Smooth muscle cell of the brain vasculature (primary cell): ENCODE measurements at regions not wholly inside any gene's neighbourhood (a gene's known extent, or its start where the extent isn't known, plus 50 kb on each side); places are given as distances from the start of the nearest gene placed in this dataset.
"Not testable (repeated sequence)": the region's sequence is repeated elsewhere in the genome, so short reads cannot be mapped to it uniquely, and the experiment has no call there.

Source experiments
- DNase-seq: peaks from one replicate; pipeline ENCODE4 v3.0.0-alpha.2; 2012; ENCODE audit warnings: low read depth, low spot score

DNA sequence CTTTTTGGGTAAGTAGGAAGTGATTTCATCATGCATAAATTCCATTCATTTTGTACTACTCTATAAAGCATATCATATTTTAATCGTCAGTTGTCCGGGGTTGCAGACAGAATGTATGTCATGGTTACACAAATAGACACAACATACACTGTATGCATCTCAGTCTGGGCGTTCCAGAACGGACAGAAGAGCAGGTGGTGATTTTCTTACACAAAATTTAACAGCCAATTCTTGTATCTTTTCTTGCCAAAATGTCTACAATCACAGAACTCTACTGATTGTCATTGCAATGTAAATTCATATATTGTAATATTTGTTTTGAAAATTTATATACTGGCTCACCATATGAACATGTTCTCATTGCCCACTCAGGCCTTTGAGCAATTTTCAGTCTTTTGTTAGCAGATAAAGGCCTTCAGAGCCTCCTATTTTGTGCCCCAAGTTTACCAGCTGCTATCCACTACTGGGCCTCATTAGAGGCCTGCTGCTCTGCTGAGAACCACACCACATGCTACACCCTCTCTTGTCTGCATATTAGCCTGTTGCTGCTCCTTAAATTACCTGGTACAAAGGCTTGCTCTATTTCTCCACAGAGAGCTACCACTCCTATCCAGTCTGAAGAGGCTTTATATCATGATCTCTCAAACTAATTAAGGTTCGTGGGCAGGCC is 61.5 kb downstream of the PRDM13 start:
- DNase-seq: no peak

DNA sequence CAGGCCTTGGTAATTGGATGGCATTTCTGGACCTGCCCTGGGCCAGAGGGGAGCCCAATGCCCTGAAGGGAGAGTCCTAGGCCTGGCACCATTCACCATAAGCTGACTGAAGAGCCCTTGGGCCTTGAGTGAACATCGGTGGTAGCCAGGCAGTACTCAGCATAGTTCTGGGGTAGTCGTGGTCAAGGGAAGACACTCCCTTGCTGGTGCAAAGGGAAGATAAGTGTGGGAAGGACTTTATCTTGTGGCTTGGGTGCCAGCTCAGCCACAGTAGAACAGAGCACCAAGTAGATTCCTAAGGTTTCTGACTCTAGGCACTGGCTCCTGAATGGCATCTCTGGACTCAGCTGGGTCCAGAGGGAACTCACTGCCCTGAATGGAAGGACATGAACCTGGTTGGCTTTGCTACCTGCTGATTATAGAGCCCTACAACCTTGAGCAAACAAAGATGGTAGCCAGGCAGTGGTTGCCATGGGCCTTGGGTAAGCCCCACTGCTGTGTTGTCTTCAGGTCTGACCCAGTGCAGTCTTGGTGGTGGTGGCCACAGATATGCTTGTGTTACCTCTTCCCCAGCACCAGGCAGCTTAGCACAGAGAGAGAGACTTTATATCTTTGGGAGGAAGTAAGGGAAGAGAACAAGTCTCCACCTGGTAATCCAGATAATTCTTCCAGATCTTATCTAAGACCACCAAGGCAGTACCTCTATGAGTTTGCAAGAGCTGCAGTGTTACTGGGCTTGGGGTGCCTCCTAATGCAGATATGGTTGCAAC is 83.5 kb downstream of the PRDM13 start:
- DNase-seq: no peak

DNA sequence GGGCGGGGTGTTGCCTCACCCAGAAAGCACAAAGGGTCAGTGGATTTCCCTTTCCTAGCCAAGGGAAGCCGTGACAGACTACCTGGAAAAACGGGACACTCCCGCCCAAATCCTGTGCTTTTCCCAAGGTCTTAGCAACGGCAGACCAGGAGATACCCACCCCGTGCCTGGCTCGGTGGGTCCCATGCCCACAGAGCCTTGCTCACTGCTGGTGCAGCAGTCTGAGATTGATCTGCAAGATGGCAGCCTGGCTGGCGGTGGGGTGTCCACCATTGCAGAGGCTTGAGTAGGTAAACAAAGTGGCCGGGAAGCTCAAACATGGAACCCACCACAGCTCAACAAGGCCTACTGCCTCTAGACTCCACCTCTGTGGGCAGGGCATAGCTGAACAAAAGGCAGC is 95.7 kb downstream of the PRDM13 start:
- DNase-seq: not testable (repeated sequence)

DNA sequence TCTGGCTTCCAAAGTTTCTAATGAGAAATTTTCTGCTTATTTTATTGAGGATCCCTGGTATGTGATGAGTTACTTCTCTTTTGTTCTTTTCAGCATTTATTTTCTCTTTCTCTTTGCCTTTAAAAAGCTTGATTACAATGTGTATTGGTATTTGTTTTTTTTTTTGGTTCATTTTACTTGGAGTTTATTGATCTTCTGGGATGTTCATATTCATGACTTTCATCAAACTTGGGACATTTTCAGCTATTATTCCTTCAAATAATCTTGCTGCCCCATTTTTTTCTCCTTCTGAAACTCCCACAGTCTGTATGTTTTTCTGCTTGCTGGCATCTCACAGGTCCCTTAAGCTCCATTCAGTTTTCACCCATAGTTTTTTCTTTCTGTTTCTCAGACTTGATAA is 102.4 kb downstream of the PRDM13 start:
- no peak for DNase-seq

DNA sequence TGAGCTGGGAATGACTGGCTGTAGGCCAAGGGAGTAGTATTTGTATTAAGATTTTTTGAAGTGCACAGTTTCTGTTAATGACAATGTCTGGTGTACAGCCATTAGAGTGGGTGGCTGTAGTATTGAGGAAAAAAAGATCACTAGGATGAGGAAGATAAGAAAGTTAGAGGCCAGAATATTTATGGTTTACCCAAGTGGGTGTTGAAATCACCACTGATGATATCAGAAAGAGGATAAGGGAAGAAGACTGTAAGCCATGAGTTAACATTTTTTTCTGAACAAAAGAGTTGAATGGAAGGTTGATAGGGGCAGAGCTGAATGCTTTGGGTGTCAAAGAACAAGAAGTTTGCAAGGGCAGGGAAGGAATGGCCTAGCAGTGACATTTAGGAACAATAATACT is 104.7 kb downstream of the PRDM13 start:
- DNase-seq: no peak

DNA sequence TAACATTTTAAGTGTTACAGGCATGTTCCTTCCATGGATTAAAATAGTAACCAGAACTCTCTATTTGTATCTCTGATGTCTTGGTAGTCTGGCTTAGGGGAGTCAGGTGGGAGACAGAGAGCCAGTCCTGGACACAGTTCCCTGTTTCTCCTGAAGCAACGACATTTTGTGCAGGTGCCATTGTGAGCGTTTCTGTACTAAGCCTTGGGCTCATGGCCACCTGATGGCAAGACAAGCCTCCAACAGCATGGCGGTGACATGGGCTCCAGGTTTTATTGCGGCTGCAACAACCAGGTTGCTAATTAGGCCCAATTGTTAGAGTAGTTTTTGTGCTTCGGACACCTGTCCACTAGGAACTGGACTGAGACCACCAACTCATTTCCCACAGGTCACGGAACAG is 105.3 kb downstream of the PRDM13 start:
- DNase-seq: no peak

DNA sequence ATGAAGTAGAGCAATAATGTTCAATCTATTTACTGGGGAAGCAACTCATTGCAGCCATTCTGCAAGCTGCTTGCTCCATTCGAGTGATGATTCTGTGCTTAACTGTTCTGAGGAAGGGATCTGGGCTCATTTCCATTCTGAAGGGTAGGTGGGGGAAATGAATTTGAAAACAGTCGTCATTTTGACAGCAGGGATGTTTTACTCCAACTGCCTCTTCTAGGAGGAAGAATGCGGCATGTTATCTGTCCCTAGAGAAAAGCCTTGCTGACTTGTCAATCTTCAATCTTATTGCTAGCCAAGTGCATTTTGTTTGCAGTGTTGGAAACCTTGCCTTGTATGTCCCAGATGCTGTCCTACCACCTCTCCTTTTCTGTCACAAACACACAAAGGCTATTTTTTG is 105.9 kb downstream of the PRDM13 start:
- no peak for DNase-seq

DNA sequence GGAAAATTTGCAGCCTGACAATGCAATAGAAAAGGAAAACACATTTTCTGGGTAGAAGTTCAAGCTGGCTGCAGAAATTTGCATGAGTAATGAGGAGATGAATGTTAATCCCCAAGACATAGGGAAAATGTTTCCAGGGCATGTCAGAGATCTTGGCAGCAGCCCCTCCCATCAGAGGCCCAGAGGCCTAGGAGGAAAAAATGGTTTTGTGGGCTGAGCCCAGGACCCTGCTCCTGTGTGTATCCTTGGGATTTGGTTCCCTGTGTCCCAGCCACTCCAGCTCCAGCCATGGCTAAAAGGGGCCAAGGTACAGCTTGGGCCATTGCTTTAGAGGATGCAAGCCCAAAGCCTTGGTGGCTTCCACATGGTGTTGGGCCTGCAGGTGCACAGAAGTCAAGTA is 115.4 kb downstream of the PRDM13 start:
- not testable (repeated sequence) for DNase-seq

DNA sequence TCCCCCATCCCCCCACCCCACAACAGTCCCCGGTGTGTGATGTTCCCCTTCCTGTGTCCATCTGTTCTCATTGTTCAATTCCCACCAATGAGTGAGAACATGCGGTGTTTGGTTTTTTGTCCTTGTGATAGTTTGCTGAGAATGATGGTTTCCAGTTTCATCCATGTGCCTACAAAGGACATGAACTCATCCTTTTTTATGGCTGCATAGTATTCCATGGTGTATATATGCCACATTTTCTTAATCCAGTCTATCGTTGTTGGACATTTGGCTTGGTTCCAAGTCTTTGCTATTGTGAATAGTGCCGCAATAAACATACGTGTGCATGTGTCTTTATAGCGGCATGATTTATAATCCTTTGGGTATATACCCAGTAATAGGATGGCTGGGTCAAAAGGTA is 123.6 kb downstream of the PRDM13 start:
- DNase-seq: not testable (repeated sequence)

DNA sequence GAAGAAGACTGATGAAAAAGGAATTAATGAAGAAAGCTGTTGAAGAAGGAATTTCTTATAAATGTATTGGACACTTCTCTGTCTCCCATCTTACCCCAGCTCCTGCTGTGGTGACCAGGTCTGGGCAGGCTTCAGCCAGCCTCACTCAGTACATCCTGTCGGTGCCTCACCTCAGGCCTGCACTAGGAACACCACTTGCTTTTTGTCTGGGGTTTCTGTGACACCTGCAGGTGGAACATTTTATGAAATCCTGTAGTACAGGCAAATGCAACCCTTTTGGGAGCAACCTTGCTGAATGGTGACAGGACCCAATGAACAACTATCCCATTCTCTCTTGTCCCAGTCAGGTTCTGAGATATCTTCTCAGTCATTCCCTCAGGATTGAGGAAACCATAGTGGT is 129.7 kb downstream of the PRDM13 start:
- no peak for DNase-seq

DNA sequence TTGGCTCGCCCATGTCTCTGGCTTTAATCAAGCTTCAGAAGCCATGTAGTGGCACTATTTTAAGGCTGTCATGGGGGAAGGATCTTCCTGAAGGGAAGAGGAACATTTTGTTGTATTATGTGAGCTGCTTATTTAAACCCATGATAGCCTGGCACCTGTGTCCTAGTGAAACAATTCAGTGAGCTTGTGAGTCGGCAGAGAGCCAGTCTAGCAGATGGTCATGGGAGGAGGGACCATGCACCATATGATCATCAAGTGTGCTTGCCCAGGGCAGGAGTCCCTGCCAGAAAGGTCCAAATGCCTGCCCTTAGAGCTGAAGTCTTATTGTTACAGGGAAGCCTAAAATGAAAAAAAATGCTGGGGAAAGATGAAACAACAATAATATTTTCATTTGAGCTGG is 132.9 kb downstream of the PRDM13 start:
- no peak for DNase-seq

DNA sequence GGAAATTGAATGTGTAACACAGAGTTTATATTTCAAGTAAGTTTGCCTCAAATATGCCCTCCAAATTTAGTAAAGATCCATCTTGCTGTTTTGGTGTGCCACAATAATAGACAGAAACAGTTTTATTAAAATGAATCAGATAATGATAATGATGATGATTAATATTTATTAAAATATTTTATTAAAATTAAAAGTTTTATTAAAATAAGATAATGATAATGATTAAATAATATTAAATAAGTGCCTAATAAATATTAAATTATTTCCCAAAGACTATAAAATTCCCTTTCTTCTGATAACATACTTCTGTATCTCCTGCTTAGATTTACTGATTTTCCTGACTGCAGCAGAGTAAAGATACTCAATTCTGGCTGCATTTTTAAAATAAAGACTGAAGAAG is 134.5 kb downstream of the PRDM13 start:
- no peak for DNase-seq

DNA sequence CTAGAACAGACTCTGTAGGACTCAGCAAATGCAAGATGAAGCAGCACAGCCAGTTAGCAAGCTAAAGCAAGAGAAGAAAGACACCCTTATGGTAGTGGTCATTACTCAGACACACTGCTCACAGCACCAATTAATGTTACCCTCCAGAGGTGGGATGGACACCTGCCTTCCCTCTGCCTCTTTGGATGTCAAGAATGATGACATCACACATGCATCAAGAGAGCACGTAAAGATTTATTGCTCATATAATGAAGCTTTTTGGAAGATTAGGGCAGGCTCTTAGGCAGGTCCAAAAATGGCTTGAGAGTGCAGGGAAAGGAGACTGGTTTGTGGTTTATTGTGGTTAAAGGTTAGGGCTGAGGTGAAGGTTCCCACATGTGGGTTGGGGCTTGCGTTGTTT is 137.0 kb downstream of the PRDM13 start:
- no peak for DNase-seq

DNA sequence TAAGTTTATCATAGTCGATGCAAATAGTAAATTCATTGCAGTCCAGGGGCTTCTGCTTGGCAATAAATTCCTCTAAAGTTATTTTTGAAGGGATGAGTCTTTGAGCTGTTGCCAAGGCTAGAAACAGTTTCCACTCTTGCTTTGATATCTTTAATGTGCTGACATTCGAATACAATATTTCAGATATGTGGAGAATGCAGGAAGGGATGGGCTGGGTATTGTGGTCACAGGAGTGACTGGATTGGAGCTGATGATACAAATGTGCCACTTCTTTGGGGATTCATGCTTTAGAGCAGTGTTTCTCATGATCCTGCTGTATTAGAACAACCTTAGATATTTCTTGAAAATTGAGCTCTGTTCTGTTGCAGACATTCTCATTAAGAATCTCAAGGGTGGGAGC is 139.0 kb downstream of the PRDM13 start:
- DNase-seq: no peak

DNA sequence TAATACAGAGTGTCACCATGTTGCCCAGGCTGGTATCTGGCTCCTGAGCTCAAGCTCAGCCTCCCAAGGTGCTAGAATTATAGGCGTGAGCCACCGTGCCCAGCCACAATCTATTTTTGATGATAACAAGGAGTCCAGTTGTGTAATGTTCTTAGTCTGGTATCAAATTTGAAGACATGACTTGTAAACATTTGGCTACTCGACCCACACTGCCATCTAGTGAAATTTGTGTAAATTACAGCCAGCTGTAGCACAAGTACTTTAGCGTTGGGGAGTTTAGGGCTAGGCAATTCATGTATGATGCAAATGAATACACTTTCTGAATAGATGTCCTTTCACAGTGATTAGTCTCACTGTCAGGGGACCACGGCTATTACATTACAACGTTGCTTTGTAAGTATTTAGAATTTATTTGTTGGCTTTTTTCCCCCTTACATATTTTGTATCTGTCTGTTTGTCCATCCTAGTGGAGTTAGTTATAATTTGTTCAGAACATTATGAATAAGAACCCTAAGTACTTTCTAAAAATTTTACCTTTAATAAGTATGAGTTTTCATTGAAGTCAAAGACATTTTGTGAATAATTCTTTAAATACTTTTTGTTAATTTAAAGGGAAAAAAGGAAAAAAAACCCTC is 139.7 kb downstream of the PRDM13 start:
- peak; percentile 49 for DNase-seq

DNA sequence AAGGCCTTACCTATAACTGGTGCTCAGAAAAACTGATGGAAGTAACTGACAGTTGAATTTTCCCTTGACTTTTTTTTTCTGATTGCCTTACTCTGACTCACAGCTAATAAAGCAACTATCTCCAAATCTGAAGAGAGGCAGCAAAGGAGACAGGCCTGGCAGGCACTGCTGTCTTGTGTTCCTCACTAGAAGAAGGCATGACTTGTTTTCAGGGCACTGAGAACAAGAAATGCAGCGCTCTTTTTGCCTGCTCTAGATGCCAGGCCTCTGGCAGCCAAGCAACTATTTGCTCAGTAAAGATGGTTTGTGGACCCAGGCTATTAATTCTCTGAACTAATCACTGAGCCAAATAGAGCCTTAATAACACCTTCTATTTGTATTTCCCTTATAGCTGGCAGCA is 155.1 kb downstream of the PRDM13 start:
- DNase-seq: no peak

DNA sequence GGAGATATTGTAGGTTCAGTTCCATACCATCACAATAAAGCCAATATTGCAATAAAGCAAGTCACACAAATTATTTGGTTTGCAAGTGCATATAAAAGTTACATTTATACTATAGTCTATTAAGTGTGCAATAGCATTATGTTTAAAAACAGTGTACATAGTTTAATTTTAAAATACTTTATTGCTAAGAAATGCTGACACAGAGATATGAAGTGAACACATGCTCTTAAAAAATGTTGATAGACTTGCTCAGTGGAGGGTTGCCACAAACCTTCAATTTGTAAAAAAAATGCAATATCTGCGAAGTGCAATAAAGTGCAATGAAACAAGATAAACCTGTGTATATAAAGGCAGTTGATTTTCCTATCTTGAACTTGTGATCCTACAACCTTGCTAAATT is 161.5 kb downstream of the PRDM13 start:
- DNase-seq: no peak

DNA sequence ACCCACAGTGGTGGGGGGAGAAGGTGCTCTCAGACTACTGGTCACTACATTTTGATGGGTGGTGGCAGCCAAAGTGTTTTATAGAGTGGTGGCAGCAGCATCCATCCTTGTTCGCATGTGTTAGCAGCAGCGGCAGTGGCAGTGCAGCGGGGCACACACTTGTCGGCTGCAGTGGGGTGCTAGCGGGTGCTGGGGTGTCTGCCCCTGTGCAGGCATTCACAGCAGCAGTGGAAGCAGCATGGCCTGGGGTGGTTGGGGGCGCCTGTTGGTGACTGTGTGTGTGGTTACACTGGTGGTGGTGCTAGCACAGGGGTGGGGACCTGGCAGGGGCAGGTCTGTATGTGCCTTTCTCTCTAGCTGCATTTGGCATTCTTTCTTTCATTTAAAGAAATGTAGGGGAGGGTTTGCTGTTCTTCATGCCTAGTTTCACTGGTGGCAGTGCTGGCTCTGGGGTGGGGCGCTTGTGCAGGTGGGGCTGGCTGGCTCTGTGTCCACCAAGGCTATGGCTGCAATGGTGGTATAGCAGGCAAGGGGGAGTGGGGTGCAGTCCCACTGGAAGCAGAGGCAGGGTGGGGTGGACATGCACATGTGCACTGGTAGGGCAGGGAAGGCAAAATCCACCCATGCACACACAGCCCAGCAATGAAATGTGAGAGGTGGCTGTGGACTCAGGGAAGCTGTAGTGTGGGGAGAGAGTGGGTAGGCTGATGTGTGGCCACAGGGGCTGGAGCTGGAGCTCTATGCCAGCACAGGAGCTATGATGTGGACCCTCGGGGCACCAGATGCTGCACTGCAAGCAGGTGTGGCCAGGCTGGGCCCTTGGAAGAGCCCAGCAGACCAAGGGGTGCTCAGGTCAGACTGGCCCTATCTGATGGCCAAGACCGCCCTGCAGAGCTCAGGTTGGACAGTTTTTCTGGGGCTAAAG is 173.3 kb downstream of the PRDM13 start:
- DNase-seq: no peak

DNA sequence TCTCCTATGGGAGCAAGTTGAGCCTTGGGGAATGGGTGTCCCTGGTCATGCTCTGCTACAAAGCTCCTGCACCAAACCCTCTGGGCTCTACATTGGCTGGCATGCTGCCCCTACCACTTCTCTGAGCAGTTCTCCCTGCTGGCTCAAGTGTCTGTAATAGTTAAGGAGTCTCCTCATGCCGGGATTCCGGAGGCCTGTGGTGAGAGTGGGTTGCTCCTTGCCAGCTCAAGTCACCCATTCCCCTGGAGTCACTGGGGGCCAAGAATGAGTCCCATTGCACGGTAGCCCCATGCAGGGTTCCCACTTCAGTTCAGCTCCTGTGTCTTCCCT is 173.9 kb downstream of the PRDM13 start:
- DNase-seq: no peak

DNA sequence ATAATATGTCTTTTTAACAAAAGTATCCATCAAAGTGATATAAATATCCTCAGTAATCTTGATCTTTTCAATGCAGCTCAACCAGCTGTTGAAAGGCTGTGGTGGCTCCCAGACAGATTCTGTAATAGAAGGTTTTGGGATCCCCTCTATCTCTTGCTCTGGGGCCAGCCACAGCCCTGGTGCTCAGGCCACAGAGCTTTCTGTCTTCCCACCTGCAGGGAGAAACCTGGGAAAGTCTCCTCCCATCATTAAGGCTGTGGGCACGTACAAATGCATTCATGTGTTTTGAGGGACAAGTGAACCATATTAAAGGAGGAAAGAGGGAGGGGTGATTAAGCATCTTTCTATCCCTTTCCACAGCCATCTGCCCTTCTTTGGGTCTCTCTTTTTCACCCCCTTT is 183.1 kb downstream of the PRDM13 start:
- DNase-seq: no peak

DNA sequence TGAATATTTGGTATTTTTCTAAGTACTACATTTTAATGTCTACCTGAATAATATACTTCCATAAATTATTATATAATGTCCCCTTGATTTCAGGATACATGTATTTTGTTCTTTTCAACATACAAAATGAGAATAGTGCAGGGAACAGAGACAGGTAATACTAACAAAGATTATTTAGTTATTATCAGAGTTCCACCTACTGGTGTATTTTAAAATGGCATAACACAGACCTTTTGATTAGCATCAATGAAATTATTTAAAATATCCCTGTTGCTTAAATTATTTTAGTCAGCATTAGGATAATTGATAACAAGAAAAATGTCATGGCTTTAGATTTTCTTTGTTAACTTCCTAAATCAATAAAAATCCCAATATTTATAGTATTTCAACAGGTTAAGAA is 184.0 kb downstream of the PRDM13 start:
- no peak for DNase-seq

DNA sequence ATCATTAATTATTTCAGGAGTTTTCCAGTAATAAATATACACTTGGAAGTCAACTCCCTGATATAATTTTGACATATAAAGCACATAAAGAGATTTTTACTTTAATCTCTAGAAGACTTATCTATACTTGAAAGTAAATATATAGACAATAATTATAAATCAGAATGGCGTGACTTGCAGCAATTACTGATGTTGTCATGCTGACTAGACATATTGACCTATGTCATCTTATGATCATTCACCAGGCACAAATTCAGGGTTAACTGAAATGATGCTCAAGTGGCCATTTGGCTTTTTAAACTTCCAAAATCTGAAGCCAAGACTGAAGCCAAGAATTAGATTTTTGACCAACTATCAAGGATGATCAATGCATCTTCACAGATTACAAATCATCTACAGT is 192.2 kb downstream of the MCHR2 start:
- no peak for DNase-seq
